ENCODE measurements at regions not wholly inside any gene's neighbourhood (a gene's known extent, or its start where the extent isn't known, plus 50 kb on each side); places are given as distances from the start of the nearest gene placed in this dataset.
A peak's percentile ranks its signal among the peaks of the same experiment; 100 is the strongest.

GRCh38 chr10:29862923-29863614 lies 196.3 kb downstream of the JCAD start:
- Histone ChIP-seq H3K36me3 (ENCODE audit: control insufficient read depth in 2 of 2, insufficient read depth in 1 of 2, low read length in 2 of 2) (no peaks in the 10 kb centered on the region), H3K4me1 (ENCODE audit: control insufficient read depth, insufficient read depth, low read length) (0 out of 2 replicates have a peak, but pooled peaks cover under 1% of the 10 kb centered on the region), H3K27ac (ENCODE audit: extremely low read depth, low read depth, low read length) (no peak overlapping the region), H3K4me3 (ENCODE audit: low read depth, low read length) (no peak overlapping the region), H3K9me3 (ENCODE audit: control insufficient read depth, insufficient read depth, low read depth, low read length) (no peaks in the 10 kb centered on the region)
- ChIA-PET POLR2A (no interaction called here), CTCF (no interaction called here)
- peak; percentile 76 for TF ChIP-seq ZNF639 (tag by site-specific recombination; IDR thresholded peaks at IDR 0.05)
- TF ChIP-seq ZFP37 (tag by site-specific recombination; IDR thresholded peaks at IDR 0.05), result peak; percentile 52; the same call in 1 of the 2 replicates
- TF ChIP-seq ZNF324 (tag by site-specific recombination; IDR thresholded peaks at IDR 0.05), result no peak
- TF ChIP-seq KLF9 (tag by site-specific recombination; IDR thresholded peaks at IDR 0.05; ENCODE audit: low read depth), result no peak
- TF ChIP-seq, protein P1, sequence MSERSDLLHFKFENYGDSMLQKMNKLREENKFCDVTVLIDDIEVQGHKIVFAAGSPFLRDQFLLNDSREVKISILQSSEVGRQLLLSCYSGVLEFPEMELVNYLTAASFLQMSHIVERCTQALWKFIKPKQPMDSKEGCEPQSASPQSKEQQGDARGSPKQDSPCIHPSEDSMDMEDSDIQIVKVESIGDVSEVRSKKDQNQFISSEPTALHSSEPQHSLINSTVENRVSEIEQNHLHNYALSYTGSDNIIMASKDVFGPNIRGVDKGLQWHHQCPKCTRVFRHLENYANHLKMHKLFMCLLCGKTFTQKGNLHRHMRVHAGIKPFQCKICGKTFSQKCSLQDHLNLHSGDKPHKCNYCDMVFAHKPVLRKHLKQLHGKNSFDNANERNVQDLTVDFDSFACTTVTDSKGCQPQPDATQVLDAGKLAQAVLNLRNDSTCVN (tag by site-specific recombination; optimal IDR thresholded peaks at IDR 0.05), result no peak
- TF ChIP-seq ZNF341 (tag by site-specific recombination; IDR thresholded peaks at IDR 0.05; ENCODE audit: low read depth), result no peak
- TF ChIP-seq ZNF23 (tag by site-specific recombination; IDR thresholded peaks at IDR 0.05; ENCODE audit: borderline replicate concordance), result no peak
- no peak; the same call in 1 of the 2 replicates for TF ChIP-seq ZXDB (tag by site-specific recombination; IDR thresholded peaks at IDR 0.05)
- TF ChIP-seq ZNF843 (tag by site-specific recombination; IDR thresholded peaks at IDR 0.05), result peak; percentile 63
- TF ChIP-seq ZNF624 (tag by site-specific recombination; IDR thresholded peaks at IDR 0.05), result no peak
- TF ChIP-seq, protein P2, sequence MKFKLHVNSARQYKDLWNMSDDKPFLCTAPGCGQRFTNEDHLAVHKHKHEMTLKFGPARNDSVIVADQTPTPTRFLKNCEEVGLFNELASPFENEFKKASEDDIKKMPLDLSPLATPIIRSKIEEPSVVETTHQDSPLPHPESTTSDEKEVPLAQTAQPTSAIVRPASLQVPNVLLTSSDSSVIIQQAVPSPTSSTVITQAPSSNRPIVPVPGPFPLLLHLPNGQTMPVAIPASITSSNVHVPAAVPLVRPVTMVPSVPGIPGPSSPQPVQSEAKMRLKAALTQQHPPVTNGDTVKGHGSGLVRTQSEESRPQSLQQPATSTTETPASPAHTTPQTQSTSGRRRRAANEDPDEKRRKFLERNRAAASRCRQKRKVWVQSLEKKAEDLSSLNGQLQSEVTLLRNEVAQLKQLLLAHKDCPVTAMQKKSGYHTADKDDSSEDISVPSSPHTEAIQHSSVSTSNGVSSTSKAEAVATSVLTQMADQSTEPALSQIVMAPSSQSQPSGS (tag by site-specific recombination; IDR thresholded peaks at IDR 0.05; ENCODE audit: low read depth), result no peak
- TF ChIP-seq ZNF560 (tag by site-specific recombination; IDR thresholded peaks at IDR 0.05; ENCODE audit: borderline replicate concordance), result no peak
- no peak for TF ChIP-seq ZNF416 (tag by site-specific recombination; IDR thresholded peaks at IDR 0.05)
- no peak for TF ChIP-seq ZNF146 (tag by site-specific recombination; IDR thresholded peaks at IDR 0.05)
- peak; percentile 40; the same call in 1 of the 2 replicates for TF ChIP-seq ZNF394 (tag by site-specific recombination; IDR thresholded peaks at IDR 0.05; ENCODE audit: borderline replicate concordance)
- no peak for TF ChIP-seq ZNF677 (tag by site-specific recombination; IDR thresholded peaks at IDR 0.05)
- no peak for TF ChIP-seq KLF1 (tag by site-specific recombination; IDR thresholded peaks at IDR 0.05)
- no peak for TF ChIP-seq OVOL3 (tag by site-specific recombination; IDR thresholded peaks at IDR 0.05)
- TF ChIP-seq ZNF302 (tag by site-specific recombination; IDR thresholded peaks at IDR 0.05; ENCODE audit: low read depth), result no peak
- no peak for TF ChIP-seq ZNF792 (tag by site-specific recombination; IDR thresholded peaks at IDR 0.05)
- peak; percentile 52; the same call in 1 of the 2 replicates for TF ChIP-seq ZNF121 (tag by site-specific recombination; IDR thresholded peaks at IDR 0.05)
- no peak for TF ChIP-seq ZNF221 (tag by site-specific recombination; IDR thresholded peaks at IDR 0.05; ENCODE audit: borderline replicate concordance)
- no peak for TF ChIP-seq ZNF777 (tag by site-specific recombination; IDR thresholded peaks at IDR 0.05; ENCODE audit: borderline replicate concordance)
- TF ChIP-seq GFI1B (tag by site-specific recombination; IDR thresholded peaks at IDR 0.05), result peak; percentile 8; the same call in 1 of the 2 replicates
- TF ChIP-seq SCRT2 (tag by site-specific recombination; IDR thresholded peaks at IDR 0.05), result peak; percentile 53; the same call in 1 of the 2 replicates
- TF ChIP-seq, protein P3, sequence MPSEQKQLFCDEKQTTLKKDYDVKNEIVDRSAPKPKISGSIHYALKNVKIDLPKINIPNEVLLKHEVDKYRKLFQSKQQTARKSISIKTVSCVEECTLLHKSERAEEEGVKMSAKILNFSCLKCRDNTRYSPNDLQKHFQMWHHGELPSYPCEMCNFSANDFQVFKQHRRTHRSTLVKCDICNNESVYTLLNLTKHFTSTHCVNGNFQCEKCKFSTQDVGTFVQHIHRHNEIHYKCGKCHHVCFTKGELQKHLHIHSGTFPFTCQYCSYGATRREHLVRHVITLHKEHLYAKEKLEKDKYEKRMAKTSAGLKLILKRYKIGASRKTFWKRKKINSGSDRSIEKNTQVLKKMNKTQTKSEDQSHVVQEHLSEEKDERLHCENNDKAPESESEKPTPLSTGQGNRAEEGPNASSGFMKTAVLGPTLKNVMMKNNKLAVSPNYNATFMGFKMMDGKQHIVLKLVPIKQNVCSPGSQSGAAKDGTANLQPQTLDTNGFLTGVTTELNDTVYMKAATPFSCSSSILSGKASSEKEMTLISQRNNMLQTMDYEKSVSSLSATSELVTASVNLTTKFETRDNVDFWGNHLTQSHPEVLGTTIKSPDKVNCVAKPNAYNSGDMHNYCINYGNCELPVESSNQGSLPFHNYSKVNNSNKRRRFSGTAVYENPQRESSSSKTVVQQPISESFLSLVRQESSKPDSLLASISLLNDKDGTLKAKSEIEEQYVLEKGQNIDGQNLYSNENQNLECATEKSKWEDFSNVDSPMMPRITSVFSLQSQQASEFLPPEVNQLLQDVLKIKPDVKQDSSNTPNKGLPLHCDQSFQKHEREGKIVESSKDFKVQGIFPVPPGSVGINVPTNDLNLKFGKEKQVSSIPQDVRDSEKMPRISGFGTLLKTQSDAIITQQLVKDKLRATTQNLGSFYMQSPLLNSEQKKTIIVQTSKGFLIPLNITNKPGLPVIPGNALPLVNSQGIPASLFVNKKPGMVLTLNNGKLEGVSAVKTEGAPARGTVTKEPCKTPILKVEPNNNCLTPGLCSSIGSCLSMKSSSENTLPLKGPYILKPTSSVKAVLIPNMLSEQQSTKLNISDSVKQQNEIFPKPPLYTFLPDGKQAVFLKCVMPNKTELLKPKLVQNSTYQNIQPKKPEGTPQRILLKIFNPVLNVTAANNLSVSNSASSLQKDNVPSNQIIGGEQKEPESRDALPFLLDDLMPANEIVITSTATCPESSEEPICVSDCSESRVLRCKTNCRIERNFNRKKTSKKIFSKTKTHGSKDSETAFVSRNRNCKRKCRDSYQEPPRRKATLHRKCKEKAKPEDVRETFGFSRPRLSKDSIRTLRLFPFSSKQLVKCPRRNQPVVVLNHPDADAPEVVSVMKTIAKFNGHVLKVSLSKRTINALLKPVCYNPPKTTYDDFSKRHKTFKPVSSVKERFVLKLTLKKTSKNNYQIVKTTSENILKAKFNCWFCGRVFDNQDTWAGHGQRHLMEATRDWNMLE (tag by site-specific recombination; conservative IDR thresholded peaks at IDR 0.05; ENCODE audit: low read depth), result no peak
- TF ChIP-seq ZNF501 (tag by site-specific recombination; IDR thresholded peaks at IDR 0.05), result no peak
- TF ChIP-seq ZNF571 (tag by site-specific recombination; IDR thresholded peaks at IDR 0.05), result no peak
- TF ChIP-seq ZNF561 (tag by site-specific recombination; IDR thresholded peaks at IDR 0.05; ENCODE audit: borderline replicate concordance), result no peak
- TF ChIP-seq ZNF366 (tag by site-specific recombination; conservative IDR thresholded peaks at IDR 0.05), result peak; percentile 95
- TF ChIP-seq ZNF629 (tag by site-specific recombination; IDR thresholded peaks at IDR 0.05), result peak; percentile 56
